SK-N-SH (cell line): ENCODE measurements at regions not wholly inside any gene's neighbourhood (a gene's known extent, or its start where the extent isn't known, plus 50 kb on each side); places are given as distances from the start of the nearest gene placed in this dataset.

ENCODE experiments used
- CTCF ChIP-seq: fragments of 200-600 bp; sonication (generic); IDR thresholded peaks from 2 replicates; pipeline ENCODE4 v1.6.1; 2017; ENCODE audit warnings: antibody characterized with exemption, mild to moderate bottlenecking, moderate library complexity
- EP300 ChIP-seq, 2 experiments: IDR thresholded peaks; 2 replicates each; pipeline versions ENCODE4 v1.4.0 to v1.6.1; 2012; ENCODE audit warnings: borderline replicate concordance in 1 of 2, low read depth in 1 of 2, low read length in 1 of 2
- RAD21 ChIP-seq: IDR thresholded peaks from 2 replicates; pipeline ENCODE4 v1.6.1; 2012; ENCODE audit warnings: mild to moderate bottlenecking, low read length
- TAF1 ChIP-seq: IDR thresholded peaks from 2 replicates; pipeline ENCODE4 v1.6.1; 2012; ENCODE audit warnings: low read depth, mild to moderate bottlenecking, low read length, moderate library complexity, borderline replicate concordance
- TEAD4 ChIP-seq: IDR thresholded peaks from 2 replicates; pipeline ENCODE4 v1.4.0; 2012; ENCODE audit warnings: mild to moderate bottlenecking, borderline replicate concordance; ENCODE audit not compliant: insufficient read depth
- USF2 ChIP-seq: fragments of 150-350 bp; IDR thresholded peaks from 2 replicates; pipeline ENCODE4 v1.6.1; 2017; ENCODE audit warnings: antibody characterized with exemption, low read length, low read depth, borderline replicate concordance

- TF ChIP-seq TEAD4 (no peak), RAD21 (no peak), USF2 (no peak), CTCF (no peak), TAF1 (no peak), EP300 (IDR thresholded peaks at IDR 0.05; ENCODE audit: borderline replicate concordance in 1 of 2, low read depth in 1 of 2, low read length in 1 of 2) (no peak)
Measured at GRCh38 chr15:31727612-31728011, 302.7 kb upstream of the CHRNA7 start.
